HepG2 (cell line): ENCODE measurements at regions not wholly inside any gene's neighbourhood (a gene's known extent, or its start where the extent isn't known, plus 50 kb on each side); places are given as distances from the start of the nearest gene placed in this dataset.

Source experiments
- NBN ChIP-seq: fragments of 450-650 bp; conservative IDR thresholded peaks from 2 replicates; pipeline ENCODE4 v1.6.1; 2017
- SMARCE1 ChIP-seq: fragments of 450-650 bp; IDR thresholded peaks from 2 replicates; pipeline ENCODE4 v1.6.1; 2017; ENCODE audit warnings: borderline replicate concordance
- ZNF143 ChIP-seq: sonication (generic); formaldehyde crosslinking; IDR thresholded peaks from 2 replicates; pipeline ENCODE4 v1.4.0; 2020; ENCODE audit warnings: missing genetic modification reagents
- TF ChIP-seq, protein P1 (sequence below): sonication (generic); formaldehyde crosslinking; IDR thresholded peaks from 2 replicates; pipeline ENCODE4 v1.8.0; 2023; ENCODE audit warnings: mild to moderate bottlenecking, missing genetic modification reagents
- TF ChIP-seq, protein P2 (sequence below): sonication (generic); formaldehyde crosslinking; IDR thresholded peaks from 2 replicates; pipeline ENCODE4 v1.5.0; 2020; ENCODE audit warnings: mild to moderate bottlenecking, missing genetic modification reagents, moderate library complexity
- TF ChIP-seq, protein P3 (sequence below): sonication (generic); formaldehyde crosslinking; IDR thresholded peaks from 2 replicates; pipeline ENCODE4 v1.8.1; 2022; ENCODE audit warnings: mild to moderate bottlenecking, missing genetic modification reagents
- TF ChIP-seq, protein P4 (sequence below): sonication (generic); formaldehyde crosslinking; IDR thresholded peaks from 2 replicates; pipeline ENCODE4 v1.4.0; 2020; ENCODE audit warnings: missing genetic modification reagents
- TF ChIP-seq, protein P5 (sequence below): IDR thresholded peaks from 2 replicates; pipeline ENCODE4 v1.6.1; 2018; ENCODE audit warnings: missing genetic modification reagents

DNA sequence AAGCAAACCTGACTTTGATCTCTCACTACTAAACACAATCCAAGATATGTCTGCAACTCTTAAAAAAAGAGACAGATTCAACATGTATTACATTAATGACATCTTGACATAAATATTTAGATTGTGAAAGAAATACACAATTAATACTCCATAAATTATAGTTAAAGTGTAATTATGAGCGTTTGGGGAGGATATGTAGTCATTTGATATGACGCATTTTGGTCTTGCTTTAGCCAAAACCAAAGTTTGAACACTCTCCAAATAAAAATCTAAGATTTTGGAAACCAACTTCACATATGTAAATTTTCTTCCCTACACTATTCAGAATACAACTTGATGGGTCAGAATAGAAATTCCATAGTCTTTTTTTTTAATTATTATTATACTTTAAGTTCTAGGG, 1257.6 kb downstream of the SLC16A7 start:
- TF ChIP-seq, protein P1, sequence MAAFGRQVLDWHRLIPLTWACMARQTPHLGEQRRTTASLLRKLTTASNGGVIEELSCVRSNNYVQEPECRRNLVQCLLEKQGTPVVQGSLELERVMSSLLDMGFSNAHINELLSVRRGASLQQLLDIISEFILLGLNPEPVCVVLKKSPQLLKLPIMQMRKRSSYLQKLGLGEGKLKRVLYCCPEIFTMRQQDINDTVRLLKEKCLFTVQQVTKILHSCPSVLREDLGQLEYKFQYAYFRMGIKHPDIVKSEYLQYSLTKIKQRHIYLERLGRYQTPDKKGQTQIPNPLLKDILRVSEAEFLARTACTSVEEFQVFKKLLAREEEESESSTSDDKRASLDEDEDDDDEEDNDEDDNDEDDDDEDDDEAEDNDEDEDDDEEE (CRISPR knock-in tag): no peak
- TF ChIP-seq SMARCE1 (no peak), NBN (no peak), ZNF143 (no peak)
- TF ChIP-seq, protein P2, sequence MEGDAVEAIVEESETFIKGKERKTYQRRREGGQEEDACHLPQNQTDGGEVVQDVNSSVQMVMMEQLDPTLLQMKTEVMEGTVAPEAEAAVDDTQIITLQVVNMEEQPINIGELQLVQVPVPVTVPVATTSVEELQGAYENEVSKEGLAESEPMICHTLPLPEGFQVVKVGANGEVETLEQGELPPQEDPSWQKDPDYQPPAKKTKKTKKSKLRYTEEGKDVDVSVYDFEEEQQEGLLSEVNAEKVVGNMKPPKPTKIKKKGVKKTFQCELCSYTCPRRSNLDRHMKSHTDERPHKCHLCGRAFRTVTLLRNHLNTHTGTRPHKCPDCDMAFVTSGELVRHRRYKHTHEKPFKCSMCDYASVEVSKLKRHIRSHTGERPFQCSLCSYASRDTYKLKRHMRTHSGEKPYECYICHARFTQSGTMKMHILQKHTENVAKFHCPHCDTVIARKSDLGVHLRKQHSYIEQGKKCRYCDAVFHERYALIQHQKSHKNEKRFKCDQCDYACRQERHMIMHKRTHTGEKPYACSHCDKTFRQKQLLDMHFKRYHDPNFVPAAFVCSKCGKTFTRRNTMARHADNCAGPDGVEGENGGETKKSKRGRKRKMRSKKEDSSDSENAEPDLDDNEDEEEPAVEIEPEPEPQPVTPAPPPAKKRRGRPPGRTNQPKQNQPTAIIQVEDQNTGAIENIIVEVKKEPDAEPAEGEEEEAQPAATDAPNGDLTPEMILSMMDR (CRISPR knock-in tag): no peak
- TF ChIP-seq, protein P3, sequence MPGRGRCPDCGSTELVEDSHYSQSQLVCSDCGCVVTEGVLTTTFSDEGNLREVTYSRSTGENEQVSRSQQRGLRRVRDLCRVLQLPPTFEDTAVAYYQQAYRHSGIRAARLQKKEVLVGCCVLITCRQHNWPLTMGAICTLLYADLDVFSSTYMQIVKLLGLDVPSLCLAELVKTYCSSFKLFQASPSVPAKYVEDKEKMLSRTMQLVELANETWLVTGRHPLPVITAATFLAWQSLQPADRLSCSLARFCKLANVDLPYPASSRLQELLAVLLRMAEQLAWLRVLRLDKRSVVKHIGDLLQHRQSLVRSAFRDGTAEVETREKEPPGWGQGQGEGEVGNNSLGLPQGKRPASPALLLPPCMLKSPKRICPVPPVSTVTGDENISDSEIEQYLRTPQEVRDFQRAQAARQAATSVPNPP: no peak
- TF ChIP-seq, protein P4, sequence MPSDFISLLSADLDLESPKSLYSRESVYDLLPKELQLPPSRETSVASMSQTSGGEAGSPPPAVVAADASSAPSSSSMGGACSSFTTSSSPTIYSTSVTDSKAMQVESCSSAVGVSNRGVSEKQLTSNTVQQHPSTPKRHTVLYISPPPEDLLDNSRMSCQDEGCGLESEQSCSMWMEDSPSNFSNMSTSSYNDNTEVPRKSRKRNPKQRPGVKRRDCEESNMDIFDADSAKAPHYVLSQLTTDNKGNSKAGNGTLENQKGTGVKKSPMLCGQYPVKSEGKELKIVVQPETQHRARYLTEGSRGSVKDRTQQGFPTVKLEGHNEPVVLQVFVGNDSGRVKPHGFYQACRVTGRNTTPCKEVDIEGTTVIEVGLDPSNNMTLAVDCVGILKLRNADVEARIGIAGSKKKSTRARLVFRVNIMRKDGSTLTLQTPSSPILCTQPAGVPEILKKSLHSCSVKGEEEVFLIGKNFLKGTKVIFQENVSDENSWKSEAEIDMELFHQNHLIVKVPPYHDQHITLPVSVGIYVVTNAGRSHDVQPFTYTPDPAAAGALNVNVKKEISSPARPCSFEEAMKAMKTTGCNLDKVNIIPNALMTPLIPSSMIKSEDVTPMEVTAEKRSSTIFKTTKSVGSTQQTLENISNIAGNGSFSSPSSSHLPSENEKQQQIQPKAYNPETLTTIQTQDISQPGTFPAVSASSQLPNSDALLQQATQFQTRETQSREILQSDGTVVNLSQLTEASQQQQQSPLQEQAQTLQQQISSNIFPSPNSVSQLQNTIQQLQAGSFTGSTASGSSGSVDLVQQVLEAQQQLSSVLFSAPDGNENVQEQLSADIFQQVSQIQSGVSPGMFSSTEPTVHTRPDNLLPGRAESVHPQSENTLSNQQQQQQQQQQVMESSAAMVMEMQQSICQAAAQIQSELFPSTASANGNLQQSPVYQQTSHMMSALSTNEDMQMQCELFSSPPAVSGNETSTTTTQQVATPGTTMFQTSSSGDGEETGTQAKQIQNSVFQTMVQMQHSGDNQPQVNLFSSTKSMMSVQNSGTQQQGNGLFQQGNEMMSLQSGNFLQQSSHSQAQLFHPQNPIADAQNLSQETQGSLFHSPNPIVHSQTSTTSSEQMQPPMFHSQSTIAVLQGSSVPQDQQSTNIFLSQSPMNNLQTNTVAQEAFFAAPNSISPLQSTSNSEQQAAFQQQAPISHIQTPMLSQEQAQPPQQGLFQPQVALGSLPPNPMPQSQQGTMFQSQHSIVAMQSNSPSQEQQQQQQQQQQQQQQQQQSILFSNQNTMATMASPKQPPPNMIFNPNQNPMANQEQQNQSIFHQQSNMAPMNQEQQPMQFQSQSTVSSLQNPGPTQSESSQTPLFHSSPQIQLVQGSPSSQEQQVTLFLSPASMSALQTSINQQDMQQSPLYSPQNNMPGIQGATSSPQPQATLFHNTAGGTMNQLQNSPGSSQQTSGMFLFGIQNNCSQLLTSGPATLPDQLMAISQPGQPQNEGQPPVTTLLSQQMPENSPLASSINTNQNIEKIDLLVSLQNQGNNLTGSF: no peak
- TF ChIP-seq, protein P5, sequence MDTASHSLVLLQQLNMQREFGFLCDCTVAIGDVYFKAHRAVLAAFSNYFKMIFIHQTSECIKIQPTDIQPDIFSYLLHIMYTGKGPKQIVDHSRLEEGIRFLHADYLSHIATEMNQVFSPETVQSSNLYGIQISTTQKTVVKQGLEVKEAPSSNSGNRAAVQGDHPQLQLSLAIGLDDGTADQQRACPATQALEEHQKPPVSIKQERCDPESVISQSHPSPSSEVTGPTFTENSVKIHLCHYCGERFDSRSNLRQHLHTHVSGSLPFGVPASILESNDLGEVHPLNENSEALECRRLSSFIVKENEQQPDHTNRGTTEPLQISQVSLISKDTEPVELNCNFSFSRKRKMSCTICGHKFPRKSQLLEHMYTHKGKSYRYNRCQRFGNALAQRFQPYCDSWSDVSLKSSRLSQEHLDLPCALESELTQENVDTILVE (CRISPR knock-in tag): no peak
